HG03095 (cell line): ENCODE measurements at regions not wholly inside any gene's neighbourhood (a gene's known extent, or its start where the extent isn't known, plus 50 kb on each side); places are given as distances from the start of the nearest gene placed in this dataset.
"Not testable (repeated sequence)": the region's sequence is repeated elsewhere in the genome, so short reads cannot be mapped to it uniquely, and the experiment has no call there.

Source experiments
- ATAC-seq: cut with Tn5 transposase; IDR thresholded peaks from one replicate; pipeline ENCODE4 v1.9.1; 2021; ENCODE audit warnings: moderate library complexity; ENCODE audit not compliant: unreplicated experiment

GRCh38 chr2:13791019-13791547 is 841.4 kb upstream of the LRATD1 start:
- ATAC-seq = no peak

DNA sequence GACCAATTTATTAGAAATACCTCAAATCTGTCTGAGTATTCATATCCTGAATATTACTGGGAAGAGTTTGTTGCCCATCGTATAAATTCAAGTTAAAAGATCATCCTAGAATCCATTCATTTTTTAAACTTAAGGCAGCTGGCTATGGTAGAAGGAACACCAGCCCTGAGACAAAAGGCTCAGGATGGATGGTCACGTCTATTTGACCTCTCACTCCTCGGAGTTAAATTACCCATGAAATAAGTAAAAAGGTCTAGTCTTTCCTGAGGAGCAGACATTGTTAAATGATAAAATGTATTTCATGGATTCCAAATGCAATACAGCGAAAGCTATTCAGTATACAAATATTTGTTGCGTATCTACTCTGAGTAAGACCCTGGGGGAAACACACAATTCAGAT is 826.0 kb upstream of the LRATD1 start:
- ATAC-seq = no peak

- no peak for ATAC-seq
These were observed 819.3 kb upstream of the LRATD1 start for GRCh38 chr2:13813236-13813635.

DNA sequence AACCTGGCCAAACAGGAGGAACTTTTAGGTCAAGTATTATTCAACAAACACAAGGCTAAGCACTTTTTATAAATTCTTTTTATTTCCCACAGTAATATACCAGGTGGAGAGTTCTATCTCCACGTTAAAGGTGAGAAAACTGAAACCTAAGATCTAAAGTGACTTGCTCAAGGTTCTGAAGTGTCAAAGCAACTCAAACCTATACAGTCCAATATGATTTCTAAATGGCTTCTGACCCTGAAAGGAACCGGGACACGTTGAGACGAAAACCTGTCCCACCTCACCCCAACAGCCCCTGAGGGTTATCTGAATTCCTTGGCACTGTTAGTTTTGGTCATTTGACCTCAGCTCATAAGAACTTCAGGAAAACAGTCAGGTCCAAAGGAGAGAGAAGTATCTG is 814.5 kb upstream of the LRATD1 start:
- no peak for ATAC-seq

- no peak for ATAC-seq
These were observed 812.6 kb upstream of the LRATD1 start for GRCh38 chr2:13819896-13820295.

- no peak for ATAC-seq
These were observed 811.1 kb upstream of the LRATD1 start for GRCh38 chr2:13821255-13821880.

GRCh38 chr2:13822365-13822764 is 810.2 kb upstream of the LRATD1 start:
- ATAC-seq = no peak

GRCh38 chr2:13826314-13826853 is 806.1 kb upstream of the LRATD1 start:
- ATAC-seq = no peak

DNA sequence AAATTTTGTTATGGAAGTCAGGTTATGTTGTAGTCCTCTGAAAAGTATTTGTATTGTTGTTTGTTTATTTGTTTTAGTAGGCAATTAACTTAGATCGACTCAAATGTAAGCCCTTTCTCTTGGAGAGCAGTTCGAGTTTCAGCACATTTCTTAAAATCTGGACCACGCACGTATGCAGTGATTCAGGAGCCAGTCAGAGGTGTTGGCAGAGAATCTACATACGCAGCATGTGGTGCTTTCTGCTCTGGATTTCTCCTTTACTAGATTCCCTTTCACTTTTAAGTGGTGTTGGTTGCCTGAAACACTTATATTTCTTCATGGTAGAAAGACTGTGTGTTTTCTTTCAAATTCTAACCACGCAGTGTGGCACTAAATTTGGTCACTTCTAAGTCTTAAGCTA is 773.9 kb upstream of the LRATD1 start:
- ATAC-seq = no peak

- not testable (repeated sequence) for ATAC-seq
These were observed 764.2 kb upstream of the LRATD1 start for GRCh38 chr2:13868275-13868674.

GRCh38 chr2:13876491-13877037 is 756.0 kb upstream of the LRATD1 start:
- no peak for ATAC-seq

- no peak for ATAC-seq
These were observed 754.9 kb upstream of the LRATD1 start for GRCh38 chr2:13877571-13877970.

DNA sequence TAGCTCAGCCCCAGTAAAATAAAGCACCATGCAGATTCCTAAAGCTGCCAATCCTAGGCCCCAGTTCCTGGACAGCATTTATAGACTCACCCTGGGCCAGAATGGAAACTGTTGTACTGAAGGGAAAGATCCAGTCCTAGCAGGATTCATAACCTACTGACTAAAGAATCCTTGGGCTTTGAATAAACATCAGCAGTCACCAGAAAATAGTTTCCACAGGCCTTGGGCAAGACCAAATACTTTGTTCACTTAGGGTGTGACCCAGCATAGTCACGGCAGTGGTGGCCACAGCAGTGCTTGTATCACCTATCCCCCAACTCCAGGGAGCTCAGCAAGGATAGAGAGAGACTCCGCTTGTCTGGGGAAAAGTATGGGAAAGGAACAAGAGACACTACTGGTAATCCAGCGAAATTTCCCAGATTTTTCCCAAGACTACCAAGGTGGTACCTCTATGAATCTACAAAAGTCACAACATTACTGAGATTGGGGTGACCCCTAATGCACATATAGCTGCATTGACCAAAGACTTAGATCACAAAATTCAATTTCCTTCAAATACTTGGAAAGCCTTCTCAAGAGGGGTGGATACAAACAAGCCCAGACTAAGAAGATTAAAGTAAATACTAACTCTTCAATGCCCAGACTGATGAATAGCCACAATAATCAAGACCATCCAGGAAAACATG is 748.1 kb upstream of the LRATD1 start:
- ATAC-seq = no peak

GRCh38 chr2:13901526-13901925 is 731.0 kb upstream of the LRATD1 start:
- ATAC-seq = no peak

GRCh38 chr2:13905831-13906230 is 726.7 kb upstream of the LRATD1 start:
- no peak for ATAC-seq

DNA sequence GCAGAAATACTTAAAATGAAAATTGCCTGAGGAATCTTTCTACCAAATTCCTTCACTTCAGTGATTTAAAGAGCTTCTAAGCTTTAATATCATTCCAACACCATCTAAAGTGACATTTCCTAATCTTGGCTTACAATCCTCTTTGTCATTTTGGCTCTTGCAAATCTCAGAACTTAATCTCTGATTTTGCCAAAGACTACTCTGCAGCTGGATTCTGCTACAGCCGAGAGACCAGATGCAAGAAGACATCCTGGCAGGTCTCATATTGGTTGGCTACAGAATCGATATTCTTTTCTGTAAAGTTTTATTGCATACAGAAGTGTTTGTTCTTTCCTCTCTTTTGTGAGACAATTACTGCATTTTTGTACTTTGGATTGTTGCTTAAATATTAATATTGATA is 716.5 kb upstream of the LRATD1 start:
- no peak for ATAC-seq

- ATAC-seq = no peak
These were observed 714.6 kb upstream of the LRATD1 start for GRCh38 chr2:13917958-13918357.

- ATAC-seq = no peak
These were observed 712.5 kb upstream of the LRATD1 start for GRCh38 chr2:13919981-13920382.

- ATAC-seq = no peak
These were observed 711.3 kb upstream of the LRATD1 start for GRCh38 chr2:13921245-13921644.

DNA sequence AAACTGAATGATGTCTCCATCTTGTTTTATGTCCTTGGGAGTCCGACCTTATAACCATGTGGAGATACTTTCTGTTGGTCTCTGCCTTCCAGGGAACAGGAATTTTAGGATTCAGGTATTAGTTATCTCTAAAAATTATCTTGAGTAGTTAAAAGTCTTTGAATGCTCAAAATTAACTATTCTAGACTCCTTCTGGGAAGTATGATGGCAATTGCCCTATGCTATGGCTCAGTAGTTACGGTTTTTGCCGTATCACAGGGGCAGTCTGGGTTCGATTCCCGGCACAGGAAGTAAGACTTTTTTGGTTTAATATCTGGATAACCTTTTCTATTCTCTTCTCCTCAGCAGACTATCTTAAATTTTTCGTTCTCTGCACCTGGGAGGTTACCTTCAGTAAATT is 708.7 kb upstream of the LRATD1 start:
- no peak for ATAC-seq

DNA sequence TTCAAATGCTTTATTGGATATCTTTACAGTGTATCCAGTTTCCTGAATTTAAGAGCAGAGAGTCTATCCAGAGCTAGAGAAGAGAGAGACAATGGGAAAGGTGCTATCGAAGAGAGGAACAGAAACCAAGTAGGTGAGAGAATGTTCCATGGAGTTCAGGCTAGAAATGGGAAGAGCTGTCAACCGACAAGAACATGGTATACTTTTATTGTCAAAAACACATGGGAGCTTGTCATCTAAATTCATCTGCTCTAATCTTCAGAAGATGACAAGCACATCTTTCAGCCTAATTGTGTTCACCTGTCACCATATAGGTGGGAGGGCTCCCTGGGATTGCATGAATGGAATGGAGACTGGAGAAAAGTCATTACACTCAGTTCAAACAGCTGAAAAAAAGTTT is 690.4 kb upstream of the LRATD1 start:
- no peak for ATAC-seq

DNA sequence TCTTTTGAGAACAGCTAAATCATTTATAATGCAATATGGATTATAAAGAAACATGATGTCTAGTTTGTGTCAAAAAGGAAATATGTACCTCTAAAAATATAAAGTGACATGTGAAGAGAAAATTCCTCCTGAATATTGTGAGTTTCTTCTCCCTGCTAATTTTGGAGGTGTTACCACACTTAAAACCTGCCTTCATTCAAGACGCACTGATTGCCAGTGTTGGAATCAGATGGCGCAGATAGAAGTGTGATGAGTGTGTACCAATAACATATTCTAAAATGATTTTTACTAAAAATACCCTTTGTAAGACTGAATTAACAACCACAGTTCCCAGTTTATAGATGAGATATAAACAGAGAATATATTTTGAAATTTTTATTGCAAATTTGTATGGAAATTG is 681.8 kb upstream of the LRATD1 start:
- ATAC-seq = no peak
